Neural progenitor cell (in vitro differentiated cells): ENCODE measurements at regions not wholly inside any gene's neighbourhood (a gene's known extent, or its start where the extent isn't known, plus 50 kb on each side); places are given as distances from the start of the nearest gene placed in this dataset.
"Not testable (repeated sequence)": the region's sequence is repeated elsewhere in the genome, so short reads cannot be mapped to it uniquely, and the experiment has no call there.

Experiments used
- DNase-seq: peaks from one replicate; pipeline ENCODE4 v3.0.0-alpha.2; 2016; ENCODE audit warnings: low spot score
- H2AFZ ChIP-seq: fragments of 200-600 bp; sonication (generic); replicated peaks from 2 replicates; pipeline ENCODE4 v1.6.1; 2016; ENCODE audit warnings: antibody characterized with exemption
- H3F3A ChIP-seq: fragments of 200-600 bp; sonication (generic); 2 replicates; pipeline ENCODE4 v1.6.1; 2016; ENCODE audit warnings: antibody characterized with exemption, low read depth
- H3K27ac ChIP-seq: fragments of 200-600 bp; sonication (generic); 2 replicates; pipeline ENCODE4 v1.5.1; 2016; ENCODE audit warnings: mild to moderate bottlenecking
- H3K27me3 ChIP-seq: fragments of 200-600 bp; sonication (generic); 2 replicates; pipeline ENCODE4 v1.6.1; 2016; ENCODE audit warnings: mild to moderate bottlenecking, moderate library complexity
- H3K36me3 ChIP-seq: fragments of 200-600 bp; sonication (generic); 2 replicates; pipeline ENCODE4 v1.5.1; 2016
- H3K4me1 ChIP-seq: fragments of 200-600 bp; sonication (generic); 2 replicates; pipeline ENCODE4 v1.6.1; 2016; ENCODE audit warnings: mixed run types
- H3K4me2 ChIP-seq: fragments of 200-600 bp; sonication (generic); 2 replicates; pipeline ENCODE4 v1.6.1; 2016
- H3K4me3 ChIP-seq: fragments of 200-600 bp; sonication (generic); 2 replicates; pipeline ENCODE4 v1.5.1; 2016
- H3K79me2 ChIP-seq: fragments of 200-600 bp; sonication (generic); 2 replicates; pipeline ENCODE4 v1.6.1; 2016; ENCODE audit warnings: low read depth
- H3K9ac ChIP-seq: fragments of 200-600 bp; sonication (generic); 2 replicates; pipeline ENCODE4 v1.6.1; 2016
- H3K9me3 ChIP-seq: fragments of 200-600 bp; sonication (generic); 2 replicates; pipeline ENCODE4 v1.5.1; 2016; ENCODE audit warnings: low read depth
- H4K20me1 ChIP-seq: fragments of 200-600 bp; sonication (generic); 2 replicates; pipeline ENCODE4 v1.6.1; 2016; ENCODE audit warnings: low read depth
- H3K27ac Mint-ChIP-seq: 3 replicates; pipeline ENCODE4 v1.8.0; 2021; ENCODE audit warnings: mixed read lengths
- H3K27me3 Mint-ChIP-seq: 2 replicates; pipeline ENCODE4 v1.8.0; 2022; ENCODE audit warnings: low read depth, mild to moderate bottlenecking, inconsistent platforms, moderate library complexity, mixed read lengths; ENCODE audit not compliant: insufficient read depth
- H3K36me3 Mint-ChIP-seq: 3 replicates; pipeline ENCODE4 v1.8.0; 2021; ENCODE audit warnings: mixed read lengths
- H3K4me1 Mint-ChIP-seq: 3 replicates; pipeline ENCODE4 v1.8.0; 2021; ENCODE audit warnings: mixed read lengths
- H3K4me3 Mint-ChIP-seq: 3 replicates; pipeline ENCODE4 v1.8.0; 2021; ENCODE audit warnings: mild to moderate bottlenecking, moderate library complexity, mixed read lengths
- H3K9me3 Mint-ChIP-seq: 3 replicates; pipeline ENCODE4 v1.8.0; 2020; ENCODE audit warnings: mixed read lengths
- EZH2 ChIP-seq: fragments of 200-600 bp; sonication (generic); IDR thresholded peaks from 2 replicates; pipeline ENCODE4 v1.6.1; 2017; ENCODE audit warnings: antibody characterized with exemption, mild to moderate bottlenecking, moderate library complexity
- EZH2phosphoT487 ChIP-seq: fragments of 200-600 bp; sonication (generic); IDR thresholded peaks from 2 replicates; pipeline ENCODE4 v1.6.1; 2017; ENCODE audit warnings: antibody characterized with exemption
- TF ChIP-seq, protein P1 (sequence below): fragments of 200-600 bp; sonication (generic); IDR thresholded peaks from 2 replicates; pipeline ENCODE4 v1.5.1; 2017; ENCODE audit warnings: antibody characterized with exemption, mild to moderate bottlenecking

- Mint-ChIP-seq H3K27ac (no peak overlapping the region), H3K27me3 (no peaks in the 10 kb centered on the region), H3K4me1 (no peaks in the 10 kb centered on the region), H3K9me3 (peaks cover 10% of the 10 kb centered on the region), H3K36me3 (peaks cover 2% of the 10 kb centered on the region), H3K4me3 (no peak overlapping the region)
- no peak for DNase-seq
- no peaks in the 10 kb centered on the region for H4K20me1 ChIP-seq
- no peaks in the 10 kb centered on the region for H3K4me1 ChIP-seq
- no peaks in the 10 kb centered on the region for H3K9me3 ChIP-seq
- no peaks in the 10 kb centered on the region for H3K27me3 ChIP-seq
- H3K9ac ChIP-seq = no peak overlapping the region
- no peaks in the 10 kb centered on the region for H3K36me3 ChIP-seq
- H3K4me3 ChIP-seq = no peak overlapping the region
- TF ChIP-seq EZH2 = no peak
- no peak overlapping the region for H3K27ac ChIP-seq
- H2AFZ ChIP-seq = no peak overlapping the region
- H3K4me2 ChIP-seq = no peak overlapping the region
- H3F3A ChIP-seq = no peaks in the 10 kb centered on the region
- no peaks in the 10 kb centered on the region for H3K79me2 ChIP-seq
Observed at GRCh38 chr5:119721775-119722174, 92.4 kb downstream of the FAM170A start.

GRCh38 chr5:119725291-119725690 lies 95.9 kb downstream of the FAM170A start:
- H3K9me3 Mint-ChIP-seq = peaks cover 13% of the 10 kb centered on the region
- H3K4me1 Mint-ChIP-seq, H3K79me2 ChIP-seq, H3K36me3 ChIP-seq, H2AFZ ChIP-seq, H3K9me3 ChIP-seq, H3K4me3 Mint-ChIP-seq, H3K27me3 ChIP-seq, DNase-seq, H3K9ac ChIP-seq, H3K27ac ChIP-seq, H3K27ac Mint-ChIP-seq, H3K36me3 Mint-ChIP-seq, H4K20me1 ChIP-seq, H3K4me1 ChIP-seq, H3K27me3 Mint-ChIP-seq, H3F3A ChIP-seq, H3K4me2 ChIP-seq, H3K4me3 ChIP-seq: not testable (repeated sequence)

DNA sequence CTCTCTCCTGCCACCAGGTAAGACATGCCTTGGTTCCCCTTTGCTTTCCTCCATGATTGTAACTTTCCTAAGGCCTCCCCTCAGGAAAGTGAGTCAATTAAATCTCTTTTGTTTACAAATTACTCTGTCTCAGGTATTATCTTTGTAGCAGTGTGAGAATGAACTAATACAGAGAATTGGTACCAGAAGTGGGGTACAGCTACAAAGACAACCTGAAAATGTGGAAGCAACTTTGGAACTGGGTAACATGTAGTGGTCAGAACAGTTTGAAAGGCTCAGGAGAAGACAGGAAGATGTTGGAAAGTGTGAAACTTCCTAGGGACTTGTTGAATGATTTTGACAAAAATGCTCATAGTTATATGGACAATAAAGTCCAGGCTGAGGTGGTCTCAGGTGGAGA lies 97.2 kb downstream of the FAM170A start:
- H3K4me3 Mint-ChIP-seq = no peak overlapping the region

DNA sequence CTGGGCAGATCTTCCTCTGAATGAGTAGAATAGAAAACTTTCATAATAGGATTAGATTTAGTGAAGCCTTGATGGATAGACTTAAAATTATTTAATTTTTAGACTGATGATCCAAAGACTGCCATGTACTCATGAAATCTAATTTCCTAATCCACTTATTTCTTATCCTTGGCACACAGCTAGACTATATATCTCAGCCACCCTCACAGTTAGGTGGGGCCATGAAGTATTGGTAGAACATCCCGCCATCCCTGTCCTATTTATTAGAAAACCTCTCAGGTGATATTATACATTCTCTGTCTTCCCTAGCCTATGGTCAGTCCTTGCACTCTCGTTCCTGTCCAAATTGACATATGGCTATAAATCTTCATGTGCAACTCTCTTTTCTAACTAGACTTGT lies 110.9 kb downstream of the FAM170A start:
- TF ChIP-seq EZH2phosphoT487 (no peak), EZH2 (no peak)
- TF ChIP-seq, protein P1, sequence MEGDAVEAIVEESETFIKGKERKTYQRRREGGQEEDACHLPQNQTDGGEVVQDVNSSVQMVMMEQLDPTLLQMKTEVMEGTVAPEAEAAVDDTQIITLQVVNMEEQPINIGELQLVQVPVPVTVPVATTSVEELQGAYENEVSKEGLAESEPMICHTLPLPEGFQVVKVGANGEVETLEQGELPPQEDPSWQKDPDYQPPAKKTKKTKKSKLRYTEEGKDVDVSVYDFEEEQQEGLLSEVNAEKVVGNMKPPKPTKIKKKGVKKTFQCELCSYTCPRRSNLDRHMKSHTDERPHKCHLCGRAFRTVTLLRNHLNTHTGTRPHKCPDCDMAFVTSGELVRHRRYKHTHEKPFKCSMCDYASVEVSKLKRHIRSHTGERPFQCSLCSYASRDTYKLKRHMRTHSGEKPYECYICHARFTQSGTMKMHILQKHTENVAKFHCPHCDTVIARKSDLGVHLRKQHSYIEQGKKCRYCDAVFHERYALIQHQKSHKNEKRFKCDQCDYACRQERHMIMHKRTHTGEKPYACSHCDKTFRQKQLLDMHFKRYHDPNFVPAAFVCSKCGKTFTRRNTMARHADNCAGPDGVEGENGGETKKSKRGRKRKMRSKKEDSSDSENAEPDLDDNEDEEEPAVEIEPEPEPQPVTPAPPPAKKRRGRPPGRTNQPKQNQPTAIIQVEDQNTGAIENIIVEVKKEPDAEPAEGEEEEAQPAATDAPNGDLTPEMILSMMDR = no peak
- no peaks in the 10 kb centered on the region for H3F3A ChIP-seq
- H3K36me3 ChIP-seq = no peaks in the 10 kb centered on the region
- H3K27ac ChIP-seq = no peak overlapping the region
- Mint-ChIP-seq H3K27ac (no peak overlapping the region), H3K27me3 (peaks cover 2% of the 10 kb centered on the region), H3K36me3 (no peaks in the 10 kb centered on the region), H3K9me3 (no peaks in the 10 kb centered on the region), H3K4me1 (no peaks in the 10 kb centered on the region), H3K4me3 (no peak overlapping the region)
- no peak overlapping the region for H3K4me2 ChIP-seq
- no peaks in the 10 kb centered on the region for H4K20me1 ChIP-seq
- H3K27me3 ChIP-seq = no peaks in the 10 kb centered on the region
- no peak for DNase-seq
- H3K4me1 ChIP-seq = peaks cover 5% of the 10 kb centered on the region
- no peaks in the 10 kb centered on the region for H3K9me3 ChIP-seq
- no peak overlapping the region for H3K9ac ChIP-seq
- no peak overlapping the region for H3K4me3 ChIP-seq
- H3K79me2 ChIP-seq = no peaks in the 10 kb centered on the region
- H2AFZ ChIP-seq = no peak overlapping the region

More for the DNA sequence above, 97.2 kb downstream of the FAM170A start:
- H3K79me2 ChIP-seq = no peaks in the 10 kb centered on the region
- no peak overlapping the region for H3K4me2 ChIP-seq
- H3K36me3 ChIP-seq = no peaks in the 10 kb centered on the region
- no peak for TF ChIP-seq EZH2
- TF ChIP-seq EZH2phosphoT487 = no peak
- TF ChIP-seq, protein P1 = no peak
- no peak overlapping the region for H3K4me3 ChIP-seq
- no peaks in the 10 kb centered on the region for H3K27me3 ChIP-seq
- H3K27ac Mint-ChIP-seq = no peak overlapping the region
- no peak overlapping the region for H3K9ac ChIP-seq
- H3K27ac ChIP-seq = no peak overlapping the region
- H3F3A ChIP-seq = no peaks in the 10 kb centered on the region
- no peaks in the 10 kb centered on the region for H3K4me1 Mint-ChIP-seq
- no peaks in the 10 kb centered on the region for H4K20me1 ChIP-seq
- no peak for DNase-seq
- peaks cover 3% of the 10 kb centered on the region for H3K36me3 Mint-ChIP-seq
- peaks cover 13% of the 10 kb centered on the region for H3K9me3 Mint-ChIP-seq
- H3K4me1 ChIP-seq = no peaks in the 10 kb centered on the region
- no peak overlapping the region for H2AFZ ChIP-seq
- no peaks in the 10 kb centered on the region for H3K9me3 ChIP-seq
- no peaks in the 10 kb centered on the region for H3K27me3 Mint-ChIP-seq
